ENCODE measurements at regions not wholly inside any gene's neighbourhood (a gene's known extent, or its start where the extent isn't known, plus 50 kb on each side); places are given as distances from the start of the nearest gene placed in this dataset.

DNA sequence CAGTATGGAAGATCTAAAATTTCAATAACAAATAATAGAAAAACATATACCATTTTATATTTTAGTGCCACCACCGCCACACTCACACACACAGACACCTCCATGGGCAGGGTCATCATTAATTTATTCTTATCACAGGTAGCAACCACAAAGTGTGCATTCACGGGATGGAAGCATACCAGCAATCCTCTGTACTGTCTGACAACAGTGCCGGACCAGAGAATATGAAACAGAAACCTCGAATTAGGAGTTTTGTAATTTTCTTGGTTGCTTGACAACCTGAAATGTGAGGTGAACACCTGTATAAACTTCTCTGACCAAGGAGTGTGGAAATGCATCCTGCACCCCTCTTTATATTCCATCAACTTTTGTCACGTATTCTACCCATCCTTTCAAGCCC, 213.9 kb upstream of the KCNIP4 start:
- Mint-ChIP-seq H3K9me3 (peaks cover 8 to 35% (median 18%) of the 10 kb centered on the region in 5 donors), H3K4me3 (no peak overlapping the region), H3K27me3 (no peaks in the 10 kb centered on the region), H3K27ac (no peak overlapping the region), H3K4me1 (no peaks in the 10 kb centered on the region), H3K36me3 (no peaks in the 10 kb centered on the region)
- Histone ChIP-seq H3K27me3 (ENCODE audit: insufficient read depth, low read length, poor library complexity, severe bottlenecking) (no peaks in the 10 kb centered on the region), H3K4me3 (ENCODE audit: low read length) (no peak overlapping the region), H3K4me1 (ENCODE audit: insufficient read depth, low read length) (no peaks in the 10 kb centered on the region), H3K9me3 (ENCODE audit: low read length) (no peaks in the 10 kb centered on the region), H3K36me3 (ENCODE audit: insufficient read depth, low read length) (no peaks in the 10 kb centered on the region), H3K27ac (ENCODE audit: low read depth, low read length) (no peak overlapping the region)
- ChIA-PET POLR2A (no interaction called here), CTCF (no interaction called here)
- DNase-seq = no peak

DNA sequence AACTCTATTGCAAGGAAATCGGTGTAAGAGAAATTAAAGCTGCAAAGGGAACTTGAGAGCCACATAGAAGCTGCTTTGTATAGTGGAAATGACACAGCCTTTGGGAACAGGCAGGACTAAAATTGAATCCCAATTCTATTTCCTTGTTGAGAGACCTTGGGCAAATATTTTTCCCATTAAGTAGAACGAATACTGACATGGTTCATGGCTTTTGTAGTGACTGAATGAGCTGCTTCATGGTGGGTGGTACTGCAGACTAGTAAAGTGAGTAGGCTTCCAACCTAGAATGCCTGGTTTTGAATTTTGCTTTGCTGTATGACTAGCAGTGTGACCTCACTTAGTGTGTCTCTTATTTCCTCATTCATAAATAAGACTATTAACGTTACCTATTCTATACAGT, 182.2 kb upstream of the KCNIP4 start:
- no peak for DNase-seq
- Histone ChIP-seq H3K4me1 (ENCODE audit: insufficient read depth, low read length) (no peaks in the 10 kb centered on the region), H3K9me3 (ENCODE audit: low read length) (no peaks in the 10 kb centered on the region), H3K27me3 (ENCODE audit: insufficient read depth, low read length, poor library complexity, severe bottlenecking) (no peaks in the 10 kb centered on the region), H3K36me3 (ENCODE audit: insufficient read depth, low read length) (no peaks in the 10 kb centered on the region), H3K27ac (ENCODE audit: low read depth, low read length) (no peak overlapping the region), H3K4me3 (ENCODE audit: low read length) (no peak overlapping the region)
- Mint-ChIP-seq H3K27me3 (no peaks in the 10 kb centered on the region), H3K4me3 (no peak overlapping the region), H3K9me3 (peaks cover 0 to 11% (median 4%) of the 10 kb centered on the region in 5 donors), H3K4me1 (no peaks in the 10 kb centered on the region), H3K36me3 (no peaks in the 10 kb centered on the region), H3K27ac (no peak overlapping the region)
- POLR2A ChIA-PET = no interaction called here
- CTCF ChIA-PET = no interaction called here

DNA sequence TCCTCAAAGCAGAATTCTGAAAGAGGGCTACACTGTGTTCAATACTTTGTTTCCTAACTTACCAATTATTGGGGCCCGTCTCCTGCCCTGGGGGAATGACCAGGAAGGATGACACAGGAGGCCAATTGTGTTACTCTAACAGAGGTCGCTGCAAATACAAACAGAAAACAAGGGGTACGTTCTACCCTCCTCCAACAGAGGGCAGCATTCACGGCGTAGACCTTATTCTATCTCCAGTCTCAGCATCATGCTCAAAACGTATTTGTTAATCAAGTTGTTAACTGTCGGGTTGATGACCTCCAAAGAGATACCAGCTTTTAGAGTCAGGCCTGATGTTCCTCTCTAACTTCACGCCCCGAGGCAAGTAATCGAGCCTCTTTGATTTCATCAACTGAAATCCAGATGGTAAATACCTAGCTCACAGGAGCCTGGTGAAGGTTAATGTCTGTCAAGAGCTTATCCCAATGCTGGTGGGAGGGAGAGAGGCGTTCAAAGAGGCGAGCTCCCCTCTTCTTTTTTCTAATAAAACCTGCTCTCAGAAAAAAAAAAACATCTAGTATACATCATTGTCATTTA, 181.0 kb upstream of the KCNIP4 start:
- no peak overlapping the region for H3K4me3 ChIP-seq (ENCODE audit: low read length)
- Mint-ChIP-seq H3K36me3 (no peaks in the 10 kb centered on the region), H3K27ac (no peak overlapping the region), H3K27me3 (no peaks in the 10 kb centered on the region), H3K4me3 (no peak overlapping the region), H3K9me3 (peaks cover 0 to 11% (median 9%) of the 10 kb centered on the region in 5 donors), H3K4me1 (no peaks in the 10 kb centered on the region)
- H3K27me3 ChIP-seq (ENCODE audit: insufficient read depth, low read length, poor library complexity, severe bottlenecking) = no peaks in the 10 kb centered on the region
- no peaks in the 10 kb centered on the region for H3K9me3 ChIP-seq (ENCODE audit: low read length)
- CTCF ChIA-PET = no interaction called here
- DNase-seq = no peak
- H3K27ac ChIP-seq (ENCODE audit: low read depth, low read length) = no peak overlapping the region
- POLR2A ChIA-PET = no interaction called here
- H3K36me3 ChIP-seq (ENCODE audit: insufficient read depth, low read length) = no peaks in the 10 kb centered on the region
- H3K4me1 ChIP-seq (ENCODE audit: insufficient read depth, low read length) = no peaks in the 10 kb centered on the region

DNA sequence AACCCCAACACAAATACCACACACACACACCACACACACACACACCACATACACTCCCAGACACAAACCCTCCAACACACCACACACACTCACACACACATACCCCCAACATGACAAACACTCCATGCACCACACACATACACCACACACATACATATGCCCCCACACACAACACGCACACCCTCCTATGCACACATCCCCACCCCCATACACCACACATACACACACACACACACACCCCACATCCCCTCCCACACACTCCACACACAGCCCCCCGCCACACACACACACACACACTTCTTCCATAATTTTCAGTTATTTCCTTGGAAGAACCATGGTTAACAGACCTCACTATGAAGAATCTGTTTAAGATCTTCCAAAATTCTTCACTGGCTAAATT, 173.5 kb upstream of the KCNIP4 start:
- Mint-ChIP-seq H3K27me3 (no peaks in the 10 kb centered on the region), H3K9me3 (peaks cover 7 to 28% (median 15%) of the 10 kb centered on the region in 5 donors)

DNA sequence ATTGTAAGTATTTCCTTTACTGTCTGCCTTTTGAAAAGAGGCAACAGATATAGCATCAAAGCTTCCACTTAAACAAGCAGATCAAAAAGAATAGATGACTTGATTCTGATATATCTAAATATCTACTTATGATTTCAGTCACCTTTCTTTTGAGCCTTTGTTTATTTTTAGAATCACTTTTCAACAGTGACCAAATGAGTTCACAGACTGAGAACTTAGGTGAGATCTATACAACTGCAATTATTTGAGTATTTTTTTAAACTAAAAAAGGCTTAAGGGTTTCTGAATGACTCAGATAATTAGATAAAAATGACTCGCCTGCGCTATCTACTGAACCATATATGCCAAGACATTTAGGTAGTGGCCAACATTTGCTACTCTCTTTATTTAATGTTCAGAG, 166.7 kb upstream of the KCNIP4 start:
- Histone ChIP-seq H3K27ac (ENCODE audit: low read depth, low read length) (no peak overlapping the region), H3K27me3 (ENCODE audit: insufficient read depth, low read length, poor library complexity, severe bottlenecking) (no peaks in the 10 kb centered on the region), H3K9me3 (ENCODE audit: low read length) (no peaks in the 10 kb centered on the region), H3K36me3 (ENCODE audit: insufficient read depth, low read length) (no peaks in the 10 kb centered on the region), H3K4me1 (ENCODE audit: insufficient read depth, low read length) (no peaks in the 10 kb centered on the region), H3K4me3 (ENCODE audit: low read length) (no peak overlapping the region)
- H3K4me1 Mint-ChIP-seq = no peaks in the 10 kb centered on the region
- H3K36me3 Mint-ChIP-seq = no peaks in the 10 kb centered on the region
- POLR2A ChIA-PET = no interaction called here
- H3K27me3 Mint-ChIP-seq = no peaks in the 10 kb centered on the region
- no peak overlapping the region for H3K4me3 Mint-ChIP-seq
- H3K9me3 Mint-ChIP-seq = peaks cover 5 to 32% (median 8%) of the 10 kb centered on the region in 5 donors
- H3K27ac Mint-ChIP-seq = no peak overlapping the region
- CTCF ChIA-PET = no interaction called here
- no peak for DNase-seq

More for the DNA sequence above, 173.5 kb upstream of the KCNIP4 start:
- POLR2A ChIA-PET = no interaction called here
- no peak overlapping the region for H3K27ac Mint-ChIP-seq
- Histone ChIP-seq H3K36me3 (ENCODE audit: insufficient read depth, low read length) (no peaks in the 10 kb centered on the region), H3K27ac (ENCODE audit: low read depth, low read length) (no peak overlapping the region), H3K27me3 (ENCODE audit: insufficient read depth, low read length, poor library complexity, severe bottlenecking) (no peaks in the 10 kb centered on the region), H3K4me1 (ENCODE audit: insufficient read depth, low read length) (no peaks in the 10 kb centered on the region), H3K4me3 (ENCODE audit: low read length) (no peak overlapping the region), H3K9me3 (ENCODE audit: low read length) (no peaks in the 10 kb centered on the region)
- H3K4me1 Mint-ChIP-seq = no peaks in the 10 kb centered on the region
- no peaks in the 10 kb centered on the region for H3K36me3 Mint-ChIP-seq
- CTCF ChIA-PET = no interaction called here
- H3K4me3 Mint-ChIP-seq = no peak overlapping the region
- no peak for DNase-seq

DNA sequence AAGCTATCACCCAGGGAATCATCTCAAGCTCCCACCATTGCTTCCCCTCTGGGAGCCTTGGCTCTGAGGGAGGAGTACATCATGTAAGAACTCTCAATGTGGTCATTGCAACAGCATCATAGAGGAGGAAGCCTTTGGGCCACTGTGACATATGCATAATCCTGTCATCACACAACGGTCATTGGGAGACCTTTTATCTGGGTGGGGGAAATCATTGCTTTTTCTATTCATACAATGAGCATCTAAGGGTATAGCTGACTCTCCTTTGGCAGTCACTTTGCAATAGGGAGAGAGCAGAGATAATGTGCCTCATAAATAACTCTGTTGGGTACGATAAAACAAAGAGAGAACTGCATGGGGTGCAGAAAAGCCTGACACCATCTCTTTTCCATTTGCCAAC, 155.2 kb upstream of the KCNIP4 start:
- POLR2A ChIA-PET = no interaction called here
- CTCF ChIA-PET = no interaction called here
- H3K4me1 ChIP-seq (ENCODE audit: insufficient read depth, low read length) = no peaks in the 10 kb centered on the region
- H3K9me3 ChIP-seq (ENCODE audit: low read length) = no peaks in the 10 kb centered on the region
- H3K36me3 ChIP-seq (ENCODE audit: insufficient read depth, low read length) = no peaks in the 10 kb centered on the region
- H3K36me3 Mint-ChIP-seq = no peaks in the 10 kb centered on the region
- no peak overlapping the region for H3K4me3 ChIP-seq (ENCODE audit: low read length)
- H3K4me1 Mint-ChIP-seq = no peaks in the 10 kb centered on the region
- H3K27me3 Mint-ChIP-seq = no peaks in the 10 kb centered on the region
- no peaks in the 10 kb centered on the region for H3K27me3 ChIP-seq (ENCODE audit: insufficient read depth, low read length, poor library complexity, severe bottlenecking)
- no peak overlapping the region for H3K27ac ChIP-seq (ENCODE audit: low read depth, low read length)
- peaks cover 0 to 32% (median 3%) of the 10 kb centered on the region in 5 donors for H3K9me3 Mint-ChIP-seq
- DNase-seq = no peak
- H3K27ac Mint-ChIP-seq = no peak overlapping the region
- no peak overlapping the region for H3K4me3 Mint-ChIP-seq

DNA sequence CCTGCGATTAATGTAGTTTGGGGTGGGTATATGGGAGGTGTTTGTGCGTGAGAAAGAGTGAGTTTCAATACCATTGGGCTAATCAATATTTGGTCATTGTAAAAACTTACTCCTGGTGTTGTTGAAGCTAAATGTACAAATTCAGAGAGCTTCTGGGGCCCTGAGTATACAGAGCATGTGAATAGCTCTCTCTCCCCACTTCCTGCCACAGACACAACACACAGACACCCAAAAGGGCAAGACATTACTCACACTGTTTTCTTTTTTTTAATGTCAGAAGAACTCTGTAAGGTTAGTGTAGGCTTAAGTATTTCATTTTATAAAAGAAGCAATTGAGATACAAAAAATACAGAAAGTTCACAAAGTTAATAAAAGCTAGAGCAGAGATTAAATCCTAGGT, 151.3 kb upstream of the KCNIP4 start:
- no peak overlapping the region for H3K4me3 Mint-ChIP-seq
- H3K4me1 Mint-ChIP-seq = no peaks in the 10 kb centered on the region
- POLR2A ChIA-PET = no interaction called here
- CTCF ChIA-PET = no interaction called here
- Histone ChIP-seq H3K9me3 (ENCODE audit: low read length) (no peaks in the 10 kb centered on the region), H3K4me3 (ENCODE audit: low read length) (no peak overlapping the region), H3K27ac (ENCODE audit: low read depth, low read length) (no peak overlapping the region), H3K36me3 (ENCODE audit: insufficient read depth, low read length) (no peaks in the 10 kb centered on the region), H3K4me1 (ENCODE audit: insufficient read depth, low read length) (no peaks in the 10 kb centered on the region), H3K27me3 (ENCODE audit: insufficient read depth, low read length, poor library complexity, severe bottlenecking) (no peaks in the 10 kb centered on the region)
- no peak overlapping the region for H3K27ac Mint-ChIP-seq
- H3K36me3 Mint-ChIP-seq = no peaks in the 10 kb centered on the region
- peak in 1 of 5 donors; percentile 11 for DNase-seq
- H3K27me3 Mint-ChIP-seq = no peaks in the 10 kb centered on the region
- peaks cover 0 to 15% (median 4%) of the 10 kb centered on the region in 5 donors for H3K9me3 Mint-ChIP-seq

DNA sequence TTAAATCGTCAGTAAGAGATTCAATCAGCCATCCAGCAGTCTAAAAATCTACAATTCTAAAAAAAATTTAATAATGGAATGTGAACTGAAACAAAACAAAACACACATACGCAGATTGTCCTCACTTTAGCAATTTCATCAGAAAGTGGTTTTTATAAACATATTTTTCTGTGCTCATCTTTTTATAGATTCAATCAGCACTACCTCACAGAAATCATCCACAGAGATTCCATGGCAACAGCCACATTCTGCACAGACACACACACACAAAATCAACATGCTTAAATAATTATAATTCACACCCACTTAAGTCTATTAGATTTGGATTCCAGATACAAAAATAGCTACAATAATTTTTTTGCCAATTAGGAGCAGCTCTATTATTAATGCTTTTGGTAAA, 149.0 kb upstream of the KCNIP4 start:
- no peaks in the 10 kb centered on the region for H3K36me3 Mint-ChIP-seq
- Histone ChIP-seq H3K36me3 (ENCODE audit: insufficient read depth, low read length) (no peaks in the 10 kb centered on the region), H3K27me3 (ENCODE audit: insufficient read depth, low read length, poor library complexity, severe bottlenecking) (no peaks in the 10 kb centered on the region), H3K4me3 (ENCODE audit: low read length) (no peak overlapping the region), H3K27ac (ENCODE audit: low read depth, low read length) (no peak overlapping the region), H3K4me1 (ENCODE audit: insufficient read depth, low read length) (no peaks in the 10 kb centered on the region), H3K9me3 (ENCODE audit: low read length) (no peaks in the 10 kb centered on the region)
- POLR2A ChIA-PET = no interaction called here
- H3K9me3 Mint-ChIP-seq = peaks cover 1 to 29% (median 8%) of the 10 kb centered on the region in 5 donors
- H3K4me3 Mint-ChIP-seq = no peak overlapping the region
- H3K4me1 Mint-ChIP-seq = no peaks in the 10 kb centered on the region
- H3K27ac Mint-ChIP-seq = no peak overlapping the region
- DNase-seq = no peak
- H3K27me3 Mint-ChIP-seq = no peaks in the 10 kb centered on the region
- CTCF ChIA-PET = no interaction called here

DNA sequence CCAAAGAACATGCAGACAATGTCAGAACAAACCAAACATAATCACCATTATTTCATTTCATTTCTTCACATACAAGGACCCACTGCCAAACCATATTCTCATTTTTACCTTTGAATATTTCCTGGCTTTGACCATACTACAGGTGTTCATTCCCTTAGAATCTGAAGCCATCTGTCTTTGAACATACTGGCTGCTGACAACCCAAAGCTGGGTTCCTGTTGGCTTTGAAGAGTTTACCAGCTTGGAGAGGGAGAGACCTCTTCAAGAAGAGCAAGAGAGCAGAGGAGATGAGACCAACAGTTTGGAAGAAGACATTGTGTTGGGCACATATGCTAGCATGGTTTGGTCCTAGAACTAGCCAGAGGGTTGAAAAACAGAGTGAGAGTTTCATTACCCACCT, 145.6 kb upstream of the KCNIP4 start:
- ChIA-PET CTCF (no interaction called here), POLR2A (no interaction called here)
- no peak overlapping the region for H3K4me3 Mint-ChIP-seq
- Histone ChIP-seq H3K9me3 (ENCODE audit: low read length) (no peaks in the 10 kb centered on the region), H3K27me3 (ENCODE audit: insufficient read depth, low read length, poor library complexity, severe bottlenecking) (no peaks in the 10 kb centered on the region), H3K4me3 (ENCODE audit: low read length) (no peak overlapping the region), H3K36me3 (ENCODE audit: insufficient read depth, low read length) (no peaks in the 10 kb centered on the region), H3K4me1 (ENCODE audit: insufficient read depth, low read length) (no peaks in the 10 kb centered on the region), H3K27ac (ENCODE audit: low read depth, low read length) (no peak overlapping the region)
- no peaks in the 10 kb centered on the region for H3K27me3 Mint-ChIP-seq
- peaks cover 0 to 31% (median 8%) of the 10 kb centered on the region in 5 donors for H3K9me3 Mint-ChIP-seq
- H3K27ac Mint-ChIP-seq = no peak overlapping the region
- H3K4me1 Mint-ChIP-seq = no peaks in the 10 kb centered on the region
- H3K36me3 Mint-ChIP-seq = no peaks in the 10 kb centered on the region
- no peak for DNase-seq
